Stimulated activated CD4-positive, alpha-beta T cell treated with anti-CD3 and anti-CD28 coated beads, Interleukin-12 subunit alpha, Interleukin-12 subunit beta, amount 100 ng/mL, for 48 hours (primary cell): ENCODE measurements at regions not wholly inside any gene's neighbourhood (a gene's known extent, or its start where the extent isn't known, plus 50 kb on each side); places are given as distances from the start of the nearest gene placed in this dataset.

Experiments
- DNase-seq, 3 donors: peaks; one replicate each; pipeline ENCODE4 v3.0.0-alpha.2; 2020; ENCODE audit warnings: low read depth in 2 of 3, low spot score in 1 of 3

- DNase-seq, result no peak
These were observed 100.2 kb upstream of the CASZ1 start for GRCh38 chr1:10896673-10897072.

GRCh38 chr1:10897321-10897980, 101.0 kb upstream of the CASZ1 start:
- no peak for DNase-seq

- DNase-seq, result no peak
These were observed 101.7 kb upstream of the CASZ1 start for GRCh38 chr1:10897981-10898728.

GRCh38 chr1:10898921-10899320, 102.5 kb upstream of the CASZ1 start:
- no peak for DNase-seq

GRCh38 chr1:10899490-10900250, 103.2 kb upstream of the CASZ1 start:
- no peak for DNase-seq

- no peak for DNase-seq
These were observed 103.8 kb upstream of the CASZ1 start for GRCh38 chr1:10900251-10900651.

DNA sequence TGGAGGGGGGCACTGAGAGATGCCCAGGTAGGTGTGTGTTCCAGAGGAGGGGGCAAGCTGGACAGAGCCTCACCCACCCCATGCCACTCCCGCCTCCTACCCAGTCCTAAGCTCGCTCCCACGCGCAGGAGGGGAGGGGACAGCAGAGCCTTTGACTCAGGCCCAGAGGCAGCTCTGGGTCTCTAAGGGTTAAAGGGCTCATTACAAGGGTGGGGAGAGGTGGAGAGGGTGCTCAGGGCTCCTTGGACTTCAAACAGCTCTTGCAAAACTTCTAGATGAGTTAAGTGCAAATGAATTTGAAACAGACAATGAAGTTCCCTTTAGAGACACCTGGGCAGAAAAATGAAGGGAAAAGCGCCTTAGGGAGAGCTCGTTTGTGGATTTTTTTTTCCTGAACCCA, 104.2 kb upstream of the CASZ1 start:
- no peak for DNase-seq

GRCh38 chr1:10901091-10901890, 104.8 kb upstream of the CASZ1 start:
- DNase-seq, result no peak

GRCh38 chr1:10901891-10902805, 105.7 kb upstream of the CASZ1 start:
- DNase-seq, result no peak

DNA sequence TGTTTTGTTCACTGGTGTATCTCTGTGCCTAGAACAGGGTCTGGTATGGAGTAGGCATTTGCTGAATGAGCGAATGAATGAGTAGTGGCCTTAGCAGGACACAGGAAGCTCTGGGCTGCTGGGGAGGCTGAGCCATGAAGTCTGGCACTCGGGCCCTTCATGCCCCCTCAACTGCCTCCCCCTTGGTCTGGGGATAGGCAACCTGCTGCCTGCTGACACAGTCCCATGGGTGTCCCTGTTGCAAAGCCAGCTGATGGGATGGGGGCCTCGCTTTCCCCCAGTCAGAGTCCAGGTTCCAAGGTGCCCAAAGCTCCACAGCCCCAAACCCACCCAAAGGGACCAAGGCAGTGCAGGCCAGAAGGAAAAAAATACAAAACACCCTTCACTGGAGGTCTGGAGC, 107.0 kb upstream of the CASZ1 start:
- DNase-seq, result no peak

GRCh38 chr1:10903821-10904220, 107.4 kb upstream of the CASZ1 start:
- DNase-seq, result peak in 1 of 3 donors; percentile 11

DNA sequence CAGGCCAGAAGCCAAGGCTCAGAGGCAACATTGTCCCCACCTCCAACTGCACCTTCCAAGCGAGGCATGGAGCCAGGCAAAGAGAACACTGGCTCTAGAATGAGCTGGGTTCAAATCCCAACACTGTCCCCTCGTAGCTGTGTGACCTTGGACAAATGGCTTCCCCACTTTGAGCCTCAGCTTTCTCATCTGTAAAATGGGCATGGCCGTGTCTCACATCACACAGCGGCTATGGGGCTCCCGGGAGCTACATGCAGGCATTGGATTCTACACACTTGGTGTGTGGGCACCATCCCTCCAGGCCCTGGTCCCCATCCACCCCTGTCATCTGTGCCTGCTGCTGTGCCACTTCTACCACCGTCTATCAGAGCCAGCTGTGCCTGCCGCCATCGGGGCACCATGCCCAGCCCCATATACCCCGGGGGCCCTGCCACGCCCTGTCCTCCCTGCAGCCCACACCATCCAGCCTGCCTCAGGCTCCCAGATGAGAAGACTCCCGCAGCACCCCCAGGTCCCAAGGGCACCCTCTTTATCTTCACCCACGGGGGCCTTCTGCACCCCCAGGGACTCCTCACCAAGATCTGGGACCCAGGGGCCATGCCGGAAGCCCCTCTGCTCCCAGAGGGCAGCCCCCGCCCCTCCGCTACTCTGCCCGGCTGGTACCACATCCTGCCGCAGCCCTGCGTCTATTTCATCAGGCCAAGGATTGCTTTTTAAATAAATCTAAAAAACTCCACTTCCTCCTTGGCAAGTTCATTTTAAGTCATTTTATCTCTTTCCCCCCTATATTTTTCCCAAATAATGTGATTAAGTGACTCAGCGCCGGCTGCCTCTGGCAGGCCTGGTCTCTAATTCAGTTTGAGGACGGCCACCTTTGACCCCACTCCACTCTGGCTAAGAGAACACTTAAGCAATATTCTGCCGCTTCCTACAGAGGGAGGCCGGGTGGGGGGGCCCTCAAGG, 107.8 kb upstream of the TARDBP start:
- no peak for DNase-seq

GRCh38 chr1:10905841-10906655, 106.4 kb upstream of the TARDBP start:
- no peak for DNase-seq

- no peak for DNase-seq
These were observed 105.5 kb upstream of the TARDBP start for GRCh38 chr1:10906866-10907519.

GRCh38 chr1:10908266-10908665, 104.2 kb upstream of the TARDBP start:
- no peak for DNase-seq

- peak; percentile 52 to 67 (median 60) for DNase-seq
These were observed 102.5 kb upstream of the TARDBP start for GRCh38 chr1:10909697-10910680.
